Left lobe of liver (tissue), 2 donors: ENCODE measurements at regions not wholly inside any gene's neighbourhood (a gene's known extent, or its start where the extent isn't known, plus 50 kb on each side); places are given as distances from the start of the nearest gene placed in this dataset.

Source experiments
- ATAC-seq: fragments of 200-7000 bp; cut with Tn5 transposase; one replicate; pipeline ENCODE4 v1.9.1; 2020; ENCODE audit warnings: mild to moderate bottlenecking, moderate library complexity
- DNase-seq: peaks from one replicate; pipeline ENCODE4 v3.0.0-alpha.2; 2020; ENCODE audit warnings: low spot score
- donor health status: DM: no; HTN: no; CAD: no; lungs with moderate emphysema.
- donor health status: DM: no; HTN: yes; CAD: no.

DNA sequence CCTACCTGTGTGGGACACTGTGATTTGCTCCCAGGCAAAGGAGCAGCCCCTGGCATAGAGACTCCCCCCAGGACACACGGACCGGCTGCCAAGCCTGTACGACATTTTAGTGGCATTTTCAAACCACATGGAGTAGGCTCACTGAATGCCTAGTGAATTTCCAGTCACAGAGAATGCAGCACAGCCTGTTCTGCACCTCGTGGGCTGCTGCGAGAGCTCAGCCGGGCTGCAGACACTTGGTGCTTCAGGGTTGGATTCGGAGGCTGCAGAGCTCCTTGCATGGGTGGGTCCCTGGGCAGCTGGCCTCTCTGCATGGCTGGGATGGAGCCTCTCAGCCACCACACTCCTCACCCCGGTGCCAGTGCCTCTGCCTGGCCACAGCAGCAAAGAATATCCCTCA is 51.2 kb upstream of the HNF1B start:
- DNase-seq (no peak), ATAC-seq (no peak)
